ENCODE measurements at regions not wholly inside any gene's neighbourhood (a gene's known extent, or its start where the extent isn't known, plus 50 kb on each side); places are given as distances from the start of the nearest gene placed in this dataset.

GRCh38 chr10:111390813-111391563 lies 314.2 kb downstream of the ADRA2A start:
- no peak for TF ChIP-seq CTCF (conservative IDR thresholded peaks at IDR 0.05)
- no peak overlapping the region for H3K4me3 Mint-ChIP-seq
- H3K27ac Mint-ChIP-seq = no peak overlapping the region
- Histone ChIP-seq H3K56ac (ENCODE audit: insufficient read length, low read depth, low read length) (no peak overlapping the region), H3K9me3 (ENCODE audit: control insufficient read depth, low read depth, low read length) (no peaks in the 10 kb centered on the region), H4K91ac (ENCODE audit: insufficient read length, low read depth, low read length) (no peak overlapping the region), H3K18ac (ENCODE audit: insufficient read length, low read depth, low read length) (no peak overlapping the region), H3K23me2 (ENCODE audit: insufficient read length, low read depth, low read length, poor library complexity, severe bottlenecking) (no peaks in the 10 kb centered on the region), H3K79me2 (ENCODE audit: insufficient read depth, low read length) (no peaks in the 10 kb centered on the region), H4K8ac (replicated peaks; ENCODE audit: insufficient read length, low read depth, low read length) (no peak overlapping the region), H3K27ac (ENCODE audit: insufficient read length, low read depth, low read length) (no peak overlapping the region), H4K5ac (ENCODE audit: insufficient read length, low read depth, low read length) (no peak overlapping the region), H3K4me1 (ENCODE audit: insufficient read depth, low read length) (no peaks in the 10 kb centered on the region; the same call in 1 of the 2 replicates), H2BK120ac (ENCODE audit: low read depth, low read length, poor library complexity, severe bottlenecking) (no peak overlapping the region), H2AFZ (ENCODE audit: low read length) (no peak overlapping the region), H3K9ac (ENCODE audit: extremely low read depth, insufficient read length, low read length) (no peak overlapping the region), H3K14ac (ENCODE audit: insufficient read depth, low read length) (no peak overlapping the region), H3K27me3 (ENCODE audit: insufficient read depth, low read length) (no peaks in the 10 kb centered on the region), H3K4me2 (ENCODE audit: insufficient read depth, insufficient read length, low read length) (no peak overlapping the region), H2AK5ac (ENCODE audit: insufficient read length, low read length) (no peak overlapping the region), H2BK20ac (ENCODE audit: low read depth, low read length, poor library complexity, severe bottlenecking) (no peak overlapping the region), H4K20me1 (ENCODE audit: control insufficient read depth, insufficient read depth, insufficient read length) (no peaks in the 10 kb centered on the region), H2BK15ac (ENCODE audit: low read depth, low read length) (no peak overlapping the region), H3K79me1 (ENCODE audit: insufficient read depth, low read depth, low read length, poor library complexity, severe bottlenecking) (no peaks in the 10 kb centered on the region), H2BK12ac (ENCODE audit: insufficient read length, low read depth, low read length) (no peak overlapping the region), H3K4ac (ENCODE audit: low read depth, low read length) (no peak overlapping the region), H3K23ac (ENCODE audit: insufficient read length, low read depth, low read length) (no peak overlapping the region), H2BK5ac (ENCODE audit: insufficient read length, low read length) (no peak overlapping the region), H3T11ph (ENCODE audit: low read length) (no peak overlapping the region)
- no peak for DNase-seq
- peaks cover 0 to 8% (median 3%) of the 10 kb centered on the region in 3 experiments; a peak in 1 of 7 replicates for H3K36me3 Mint-ChIP-seq (ENCODE audit: insufficient read depth in 1 of 3, low read depth in 3 of 3)
- H3K27me3 Mint-ChIP-seq (ENCODE audit: low read depth) = peaks cover 1% of the 10 kb centered on the region; the same call in 1 of the 2 replicates
- no CpG with 5 or more reads among the region's 5 CpGs for whole genome bisulfite sequencing (ENCODE audit: extremely low coverage, insufficient read length, low lambda C conversion rate)
- H3K4me1 Mint-ChIP-seq = peaks cover 7 to 12% of the 10 kb centered on the region in 2 experiments
- H3K9me3 Mint-ChIP-seq = peaks cover 8 to 9% of the 10 kb centered on the region in 2 experiments; a peak in 3 of 5 replicates
